OCI-LY7 (cell line): ENCODE measurements at regions not wholly inside any gene's neighbourhood (a gene's known extent, or its start where the extent isn't known, plus 50 kb on each side); places are given as distances from the start of the nearest gene placed in this dataset.

ENCODE experiments used
- CTCF ChIP-seq: fragments of 200-600 bp; sonication (generic); conservative IDR thresholded peaks from 2 replicates; pipeline ENCODE4 v1.5.1; 2014; ENCODE audit warnings: mild to moderate bottlenecking, antibody characterized with exemption, low read length, moderate library complexity, mixed read lengths
- EZH2phosphoT487 ChIP-seq: fragments of 200-600 bp; sonication (generic); IDR thresholded peaks from 2 replicates; pipeline ENCODE4 v1.6.1; 2018; ENCODE audit warnings: low read depth, borderline replicate concordance, mild to moderate bottlenecking, mixed run types, antibody characterized with exemption, low read length, moderate library complexity, mixed read lengths

DNA sequence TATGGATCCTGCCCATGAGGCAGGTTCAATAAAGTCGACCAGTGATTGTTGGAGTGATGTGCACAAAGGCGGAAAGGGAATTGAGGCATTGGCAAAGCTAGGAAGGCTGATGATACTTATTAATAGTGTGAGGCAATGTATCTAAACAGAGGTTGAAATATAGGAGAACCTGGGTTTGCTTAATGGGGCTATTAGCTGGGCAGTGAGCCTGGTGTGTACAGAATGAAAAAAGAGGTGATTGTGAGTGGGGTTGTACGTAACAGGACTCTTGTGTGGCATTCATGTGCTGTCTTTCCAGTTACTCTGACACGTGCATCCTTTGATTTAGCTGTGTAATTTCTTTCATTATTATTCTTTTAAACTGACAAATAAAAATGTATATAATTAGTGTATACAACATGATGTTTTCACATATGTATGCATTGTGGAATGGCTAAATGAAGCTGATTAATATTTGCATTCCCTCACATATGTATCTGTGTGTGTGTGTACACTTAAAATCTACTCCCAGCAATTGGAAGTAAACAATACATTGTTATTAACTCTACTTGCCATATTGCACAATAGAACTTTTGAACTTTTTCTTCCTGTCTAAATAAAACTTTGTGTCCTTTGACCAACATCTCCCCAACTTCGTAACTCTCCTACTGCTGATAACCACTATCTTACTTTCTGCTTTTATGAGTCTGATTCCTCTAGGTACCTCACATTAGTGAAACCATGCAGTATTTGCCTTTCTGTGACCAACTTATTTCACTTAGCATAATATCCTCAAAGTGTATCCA, 220.5 kb upstream of the SLC35B3 start:
- TF ChIP-seq CTCF (no peak), EZH2phosphoT487 (no peak)
